IPS-18a (cell line): ENCODE measurements at regions not wholly inside any gene's neighbourhood (a gene's known extent, or its start where the extent isn't known, plus 50 kb on each side); places are given as distances from the start of the nearest gene placed in this dataset.

Experiments
- H3K27ac ChIP-seq: one replicate; pipeline ENCODE4 v1.5.1; 2013; ENCODE audit warnings: low read length
- H3K27me3 ChIP-seq: one replicate; pipeline ENCODE4 v1.6.1; 2013; ENCODE audit warnings: mild to moderate bottlenecking, low read length; ENCODE audit not compliant: control insufficient read depth, insufficient read depth
- H3K36me3 ChIP-seq: one replicate; pipeline ENCODE4 v1.6.1; 2013; ENCODE audit warnings: low read depth, low read length; ENCODE audit not compliant: control insufficient read depth
- H3K4me1 ChIP-seq: one replicate; pipeline ENCODE4 v1.6.1; 2013; ENCODE audit warnings: low read depth, low read length; ENCODE audit not compliant: control insufficient read depth
- H3K4me3 ChIP-seq: one replicate; pipeline ENCODE4 v1.5.1; 2013; ENCODE audit warnings: low read length
- H3K9ac ChIP-seq: one replicate; pipeline ENCODE4 v1.6.1; 2013; ENCODE audit warnings: mild to moderate bottlenecking, low read length, moderate library complexity
- H3K9me3 ChIP-seq: one replicate; pipeline ENCODE4 v1.6.1; 2013; ENCODE audit warnings: low read depth, low read length; ENCODE audit not compliant: control insufficient read depth

- H3K4me3 ChIP-seq = no peak overlapping the region
- H3K9me3 ChIP-seq = no peaks in the 10 kb centered on the region
- H3K27ac ChIP-seq = no peak overlapping the region
- no peak overlapping the region for H3K9ac ChIP-seq
- H3K4me1 ChIP-seq = peaks cover 4% of the 10 kb centered on the region
- H3K27me3 ChIP-seq = no peaks in the 10 kb centered on the region
- H3K36me3 ChIP-seq = no peaks in the 10 kb centered on the region
Measured at GRCh38 chr4:127210893-127211649, 421.7 kb upstream of the INTU start.

- Histone ChIP-seq H3K36me3 (no peaks in the 10 kb centered on the region), H3K4me3 (no peak overlapping the region), H3K27me3 (no peaks in the 10 kb centered on the region), H3K4me1 (peaks cover 4% of the 10 kb centered on the region), H3K9me3 (no peaks in the 10 kb centered on the region), H3K27ac (no peak overlapping the region), H3K9ac (no peak overlapping the region)
Measured at GRCh38 chr4:127211650-127212560, 420.9 kb upstream of the INTU start.

GRCh38 chr4:127212701-127213100 lies 420.1 kb upstream of the INTU start:
- H3K36me3 ChIP-seq = no peaks in the 10 kb centered on the region
- no peaks in the 10 kb centered on the region for H3K9me3 ChIP-seq
- H3K9ac ChIP-seq = no peak overlapping the region
- no peak overlapping the region for H3K4me3 ChIP-seq
- no peak overlapping the region for H3K27ac ChIP-seq
- H3K27me3 ChIP-seq = no peaks in the 10 kb centered on the region
- H3K4me1 ChIP-seq = peaks cover 4% of the 10 kb centered on the region

- no peaks in the 10 kb centered on the region for H3K27me3 ChIP-seq
- H3K9me3 ChIP-seq = no peaks in the 10 kb centered on the region
- no peak overlapping the region for H3K9ac ChIP-seq
- H3K4me1 ChIP-seq = peaks cover 4% of the 10 kb centered on the region
- H3K36me3 ChIP-seq = no peaks in the 10 kb centered on the region
- no peak overlapping the region for H3K27ac ChIP-seq
- no peak overlapping the region for H3K4me3 ChIP-seq
Measured at GRCh38 chr4:127214016-127214415, 418.7 kb upstream of the INTU start.

- Histone ChIP-seq H3K4me1 (peaks cover 4% of the 10 kb centered on the region), H3K36me3 (no peaks in the 10 kb centered on the region), H3K9me3 (no peaks in the 10 kb centered on the region), H3K4me3 (no peak overlapping the region), H3K27ac (no peak overlapping the region), H3K9ac (no peak overlapping the region), H3K27me3 (no peaks in the 10 kb centered on the region)
Measured at GRCh38 chr4:127214931-127215330, 417.8 kb upstream of the INTU start.

GRCh38 chr4:127217586-127218229 lies 415.0 kb upstream of the INTU start:
- Histone ChIP-seq H3K4me1 (no peaks in the 10 kb centered on the region), H3K27ac (no peak overlapping the region), H3K9ac (no peak overlapping the region), H3K9me3 (no peaks in the 10 kb centered on the region), H3K36me3 (no peaks in the 10 kb centered on the region), H3K4me3 (no peak overlapping the region), H3K27me3 (no peaks in the 10 kb centered on the region)

GRCh38 chr4:127219232-127219631 lies 413.5 kb upstream of the INTU start:
- no peaks in the 10 kb centered on the region for H3K4me1 ChIP-seq
- no peaks in the 10 kb centered on the region for H3K27me3 ChIP-seq
- H3K27ac ChIP-seq = no peak overlapping the region
- H3K4me3 ChIP-seq = no peak overlapping the region
- no peaks in the 10 kb centered on the region for H3K9me3 ChIP-seq
- no peak overlapping the region for H3K9ac ChIP-seq
- no peaks in the 10 kb centered on the region for H3K36me3 ChIP-seq

- Histone ChIP-seq H3K9ac (no peak overlapping the region), H3K9me3 (no peaks in the 10 kb centered on the region), H3K27ac (no peak overlapping the region), H3K36me3 (no peaks in the 10 kb centered on the region), H3K27me3 (no peaks in the 10 kb centered on the region), H3K4me1 (no peaks in the 10 kb centered on the region), H3K4me3 (no peak overlapping the region)
Measured at GRCh38 chr4:127224556-127224955, 408.2 kb upstream of the INTU start.

GRCh38 chr4:127229855-127230608 lies 402.7 kb upstream of the INTU start:
- Histone ChIP-seq H3K4me1 (no peaks in the 10 kb centered on the region), H3K36me3 (no peaks in the 10 kb centered on the region), H3K9me3 (no peaks in the 10 kb centered on the region), H3K4me3 (no peak overlapping the region), H3K27me3 (no peaks in the 10 kb centered on the region), H3K27ac (no peak overlapping the region), H3K9ac (no peak overlapping the region)

- no peaks in the 10 kb centered on the region for H3K4me1 ChIP-seq
- H3K27me3 ChIP-seq = no peaks in the 10 kb centered on the region
- H3K36me3 ChIP-seq = no peaks in the 10 kb centered on the region
- H3K9me3 ChIP-seq = no peaks in the 10 kb centered on the region
- H3K9ac ChIP-seq = no peak overlapping the region
- H3K4me3 ChIP-seq = no peak overlapping the region
- H3K27ac ChIP-seq = no peak overlapping the region
Measured at GRCh38 chr4:127236889-127237288, 395.9 kb upstream of the INTU start.

GRCh38 chr4:127237581-127237980 lies 395.2 kb upstream of the INTU start:
- Histone ChIP-seq H3K4me3 (no peak overlapping the region), H3K27ac (no peak overlapping the region), H3K9me3 (no peaks in the 10 kb centered on the region), H3K9ac (no peak overlapping the region), H3K4me1 (no peaks in the 10 kb centered on the region), H3K36me3 (no peaks in the 10 kb centered on the region), H3K27me3 (no peaks in the 10 kb centered on the region)
